GM18517 (cell line): ENCODE measurements at regions not wholly inside any gene's neighbourhood (a gene's known extent, or its start where the extent isn't known, plus 50 kb on each side); places are given as distances from the start of the nearest gene placed in this dataset.
"Not testable (repeated sequence)": the region's sequence is repeated elsewhere in the genome, so short reads cannot be mapped to it uniquely, and the experiment has no call there.

Experiments used
- ATAC-seq: cut with Tn5 transposase; IDR thresholded peaks from one replicate; pipeline ENCODE4 v1.9.1; 2021; ENCODE audit warnings: mild to moderate bottlenecking, moderate library complexity; ENCODE audit not compliant: unreplicated experiment

GRCh38 chr5:164439799-164440198 is 934.4 kb downstream of the MAT2B start:
- no peak for ATAC-seq

GRCh38 chr5:164449460-164449859 is 944.0 kb downstream of the MAT2B start:
- no peak for ATAC-seq

GRCh38 chr5:164466033-164466432 is 960.6 kb downstream of the MAT2B start:
- ATAC-seq, result no peak

- ATAC-seq, result no peak
Measured at GRCh38 chr5:164470312-164470711, 964.9 kb downstream of the MAT2B start.

GRCh38 chr5:164472165-164472564 is 966.7 kb downstream of the MAT2B start:
- ATAC-seq, result no peak

GRCh38 chr5:164475339-164475977 is 970.0 kb downstream of the MAT2B start:
- no peak for ATAC-seq

- ATAC-seq, result no peak
Measured at GRCh38 chr5:164481270-164481669, 975.9 kb downstream of the MAT2B start.

GRCh38 chr5:164482351-164482750 is 976.9 kb downstream of the MAT2B start:
- ATAC-seq, result no peak

GRCh38 chr5:164484948-164485347 is 979.5 kb downstream of the MAT2B start:
- no peak for ATAC-seq

GRCh38 chr5:164487939-164488338 is 982.5 kb downstream of the MAT2B start:
- no peak for ATAC-seq

GRCh38 chr5:164497311-164498064 is 992.1 kb downstream of the MAT2B start:
- ATAC-seq, result no peak

GRCh38 chr5:164498438-164498837 is 993.0 kb downstream of the MAT2B start:
- no peak for ATAC-seq

GRCh38 chr5:164500856-164501255 is 995.4 kb downstream of the MAT2B start:
- ATAC-seq, result no peak

- no peak for ATAC-seq
Measured at GRCh38 chr5:164501344-164501743, 995.9 kb downstream of the MAT2B start.

- ATAC-seq, result peak; percentile 73
Measured at GRCh38 chr5:164504141-164504772, 998.8 kb downstream of the MAT2B start.

- ATAC-seq, result no peak
Measured at GRCh38 chr5:164505791-164506190, 1000.4 kb downstream of the MAT2B start.

GRCh38 chr5:164518067-164518740 is 1012.8 kb downstream of the MAT2B start:
- ATAC-seq, result no peak

GRCh38 chr5:164518741-164519080 is 1013.3 kb downstream of the MAT2B start:
- no peak for ATAC-seq

GRCh38 chr5:164532235-164532900 is 1026.9 kb downstream of the MAT2B start:
- ATAC-seq, result no peak

- not testable (repeated sequence) for ATAC-seq
Measured at GRCh38 chr5:164533426-164533825, 1028.0 kb downstream of the MAT2B start.

GRCh38 chr5:164540174-164540573 is 1034.8 kb downstream of the MAT2B start:
- ATAC-seq, result no peak
